Left lung (tissue), 4 donors: ENCODE measurements at regions not wholly inside any gene's neighbourhood (a gene's known extent, or its start where the extent isn't known, plus 50 kb on each side); places are given as distances from the start of the nearest gene placed in this dataset.

Experiments
- ATAC-seq: fragments of 200-7000 bp; cut with Tn5 transposase; one replicate; pipeline ENCODE4 v1.9.1; 2020; ENCODE audit warnings: moderate library complexity
- DNase-seq, 4 donors: peaks; one replicate each; pipeline ENCODE4 v3.0.0-alpha.2; 2013 to 2020
- H3K27ac ChIP-seq, 2 donors: fragments of 200-600 bp; sonication (generic) in 1 of 2; one replicate each; pipeline versions ENCODE4 v1.5.0 to v1.8.0; 2020 to 2021
- H3K27me3 ChIP-seq, 2 donors: fragments of 200-600 bp; sonication (generic) in 1 of 2; one replicate each; pipeline versions ENCODE4 v1.5.0 to v1.8.0; 2020 to 2021
- H3K36me3 ChIP-seq, 2 donors: fragments of 200-600 bp; sonication (generic) in 1 of 2; one replicate each; pipeline versions ENCODE4 v1.5.0 to v1.8.0; 2020 to 2021
- H3K4me1 ChIP-seq, 2 donors: fragments of 200-600 bp; one replicate each; pipeline ENCODE4 v1.8.0; 2021
- H3K4me3 ChIP-seq, 2 donors: fragments of 200-600 bp; sonication (generic) in 1 of 2; one replicate each; pipeline versions ENCODE4 v1.5.0 to v1.8.0; 2020 to 2021; ENCODE audit warnings: mild to moderate bottlenecking in 1 of 2
- H3K9me3 ChIP-seq, 2 donors: fragments of 200-600 bp; sonication (generic) in 1 of 2; one replicate each; pipeline versions ENCODE4 v1.5.0 to v1.8.0; 2020 to 2021
- CTCF ChIP-seq, 2 donors: fragments of 200-600 bp; sonication (generic) in 1 of 2; IDR thresholded peaks; one replicate each; pipeline versions ENCODE4 v1.5.0 to v1.8.0; 2021; ENCODE audit warnings: antibody characterized with exemption in 2 of 2
- intact Hi-C, 2 donors: fragments of 100-400 bp; cut with DNase I; formaldehyde crosslinking; loops; one replicate each; pipeline versions ENCODE4 v1.11.2 to v1.14.2; 2022
- donor health status: DM: no; HTN: yes; CAD: no.
- donor health status: DM: no; HTN: no; CAD: no.

GRCh38 chr3:194792368-194792767, 106.7 kb downstream of the FAM43A start:
- Histone ChIP-seq H3K9me3 (peaks cover 0 to 13% of the 10 kb centered on the region in 2 donors), H3K4me3 (no peak overlapping the region), H3K27me3 (no peaks in the 10 kb centered on the region), H3K36me3 (no peaks in the 10 kb centered on the region), H3K27ac (no peak overlapping the region), H3K4me1 (no peaks in the 10 kb centered on the region)
- no peak for DNase-seq
- ATAC-seq = no peak
- TF ChIP-seq CTCF (IDR thresholded peaks at IDR 0.05) = no peak
- intact Hi-C loops = no loop called here

GRCh38 chr3:194797555-194798250, 112.0 kb downstream of the FAM43A start:
- no peaks in the 10 kb centered on the region for H3K4me1 ChIP-seq
- intact Hi-C loops = no loop called here
- ATAC-seq (no peak), DNase-seq (no peak)
- H3K36me3 ChIP-seq = no peaks in the 10 kb centered on the region
- H3K27me3 ChIP-seq = peaks cover 0 to 4% of the 10 kb centered on the region in 2 donors
- no peak for TF ChIP-seq CTCF (IDR thresholded peaks at IDR 0.05)
- H3K27ac ChIP-seq = no peak overlapping the region
- H3K9me3 ChIP-seq = peaks cover 0 to 13% of the 10 kb centered on the region in 2 donors
- no peak overlapping the region for H3K4me3 ChIP-seq

- intact Hi-C loops = no loop called here
- no peak overlapping the region for H3K4me3 ChIP-seq
- no peak for TF ChIP-seq CTCF (IDR thresholded peaks at IDR 0.05)
- ATAC-seq = no peak
- H3K9me3 ChIP-seq = peaks cover 0 to 13% of the 10 kb centered on the region in 2 donors
- no peak overlapping the region for H3K27ac ChIP-seq
- peaks cover 0 to 4% of the 10 kb centered on the region in 2 donors for H3K27me3 ChIP-seq
- H3K36me3 ChIP-seq = no peaks in the 10 kb centered on the region
- H3K4me1 ChIP-seq = no peaks in the 10 kb centered on the region
- DNase-seq = no peak
Measured at GRCh38 chr3:194798486-194798885, 112.8 kb downstream of the FAM43A start.

GRCh38 chr3:194800002-194800401, 114.3 kb downstream of the FAM43A start:
- DNase-seq (no peak), ATAC-seq (no peak)
- no peak overlapping the region for H3K4me3 ChIP-seq
- peaks cover 0 to 13% of the 10 kb centered on the region in 2 donors for H3K9me3 ChIP-seq
- intact Hi-C loops = no loop called here
- TF ChIP-seq CTCF (IDR thresholded peaks at IDR 0.05) = no peak
- no peaks in the 10 kb centered on the region for H3K36me3 ChIP-seq
- H3K27me3 ChIP-seq = peaks cover 0 to 4% of the 10 kb centered on the region in 2 donors
- H3K27ac ChIP-seq = no peak overlapping the region
- H3K4me1 ChIP-seq = no peaks in the 10 kb centered on the region

- DNase-seq = no peak
- H3K9me3 ChIP-seq = no peaks in the 10 kb centered on the region
- no peak for ATAC-seq
- no peaks in the 10 kb centered on the region for H3K4me1 ChIP-seq
- no peaks in the 10 kb centered on the region for H3K36me3 ChIP-seq
- no peak for TF ChIP-seq CTCF (IDR thresholded peaks at IDR 0.05)
- H3K4me3 ChIP-seq = no peak overlapping the region
- intact Hi-C loops = no loop called here
- H3K27me3 ChIP-seq = peaks cover 0 to 4% of the 10 kb centered on the region in 2 donors
- no peak overlapping the region for H3K27ac ChIP-seq
Measured at GRCh38 chr3:194801461-194802432, 116.1 kb downstream of the FAM43A start.
